ENCODE measurements at regions not wholly inside any gene's neighbourhood (a gene's known extent, or its start where the extent isn't known, plus 50 kb on each side); places are given as distances from the start of the nearest gene placed in this dataset.

- Mint-ChIP-seq H3K27me3 (ENCODE audit: unreplicated experiment) (peaks cover 6% of the 10 kb centered on the region), H3K36me3 (ENCODE audit: low read depth, unreplicated experiment) (no peaks in the 10 kb centered on the region), H3K9me3 (ENCODE audit: unreplicated experiment) (no peaks in the 10 kb centered on the region), H3K4me1 (ENCODE audit: unreplicated experiment) (peaks cover 13% of the 10 kb centered on the region), H3K27ac (ENCODE audit: unreplicated experiment) (no peak overlapping the region), H3K4me3 (ENCODE audit: unreplicated experiment) (no peak overlapping the region)
- no peak for DNase-seq (ENCODE audit: low spot score)
- no peak for TF ChIP-seq CTCF (IDR thresholded peaks at IDR 0.05; ENCODE audit: unreplicated experiment)
These were observed 215.1 kb upstream of the GSE1 start for GRCh38 chr16:85398050-85398451.

GRCh38 chr16:85398688-85399582 lies 214.2 kb upstream of the GSE1 start:
- no peak for DNase-seq (ENCODE audit: low spot score)
- H3K27ac Mint-ChIP-seq (ENCODE audit: unreplicated experiment), result no peak overlapping the region
- no peaks in the 10 kb centered on the region for H3K36me3 Mint-ChIP-seq (ENCODE audit: low read depth, unreplicated experiment)
- peaks cover 15% of the 10 kb centered on the region for H3K4me1 Mint-ChIP-seq (ENCODE audit: unreplicated experiment)
- H3K27me3 Mint-ChIP-seq (ENCODE audit: unreplicated experiment), result peaks cover 6% of the 10 kb centered on the region
- no peak for TF ChIP-seq CTCF (IDR thresholded peaks at IDR 0.05; ENCODE audit: unreplicated experiment)
- H3K4me3 Mint-ChIP-seq (ENCODE audit: unreplicated experiment), result peak overlapping the region; percentile 62
- no peaks in the 10 kb centered on the region for H3K9me3 Mint-ChIP-seq (ENCODE audit: unreplicated experiment)

GRCh38 chr16:85399583-85400284 lies 213.4 kb upstream of the GSE1 start:
- no peaks in the 10 kb centered on the region for H3K36me3 Mint-ChIP-seq (ENCODE audit: low read depth, unreplicated experiment)
- H3K27ac Mint-ChIP-seq (ENCODE audit: unreplicated experiment), result no peak overlapping the region
- H3K4me1 Mint-ChIP-seq (ENCODE audit: unreplicated experiment), result peaks cover 15% of the 10 kb centered on the region
- H3K9me3 Mint-ChIP-seq (ENCODE audit: unreplicated experiment), result no peaks in the 10 kb centered on the region
- DNase-seq (ENCODE audit: low spot score), result no peak
- no peak for TF ChIP-seq CTCF (IDR thresholded peaks at IDR 0.05; ENCODE audit: unreplicated experiment)
- H3K4me3 Mint-ChIP-seq (ENCODE audit: unreplicated experiment), result no peak overlapping the region
- H3K27me3 Mint-ChIP-seq (ENCODE audit: unreplicated experiment), result peaks cover 6% of the 10 kb centered on the region

- Mint-ChIP-seq H3K36me3 (ENCODE audit: low read depth, unreplicated experiment) (no peaks in the 10 kb centered on the region), H3K27me3 (ENCODE audit: unreplicated experiment) (peaks cover 3% of the 10 kb centered on the region)
These were observed 212.6 kb upstream of the GSE1 start for GRCh38 chr16:85400305-85401205.

More at GRCh38 chr16:85400305-85401205, 212.6 kb upstream of the GSE1 start:
- no peak overlapping the region for H3K4me3 Mint-ChIP-seq (ENCODE audit: unreplicated experiment)
- H3K9me3 Mint-ChIP-seq (ENCODE audit: unreplicated experiment), result no peaks in the 10 kb centered on the region
- H3K27ac Mint-ChIP-seq (ENCODE audit: unreplicated experiment), result no peak overlapping the region
- no peak for DNase-seq (ENCODE audit: low spot score)
- no peak for TF ChIP-seq CTCF (IDR thresholded peaks at IDR 0.05; ENCODE audit: unreplicated experiment)
- H3K4me1 Mint-ChIP-seq (ENCODE audit: unreplicated experiment), result peaks cover 15% of the 10 kb centered on the region

Data from endothelial cell (in vitro differentiated cells).